MM.1S (cell line): ENCODE measurements at regions not wholly inside any gene's neighbourhood (a gene's known extent, or its start where the extent isn't known, plus 50 kb on each side); places are given as distances from the start of the nearest gene placed in this dataset.

Source experiments
- DNase-seq: peaks from one replicate; pipeline ENCODE4 v3.0.0-alpha.2; 2015
- H2AFZ ChIP-seq: fragments of 300-600 bp; sonication (generic); 2 replicates; pipeline ENCODE4 v1.6.0; 2016; ENCODE audit warnings: antibody characterized with exemption, low read length
- H3F3A ChIP-seq: fragments of 300-600 bp; sonication (generic); 2 replicates; pipeline ENCODE4 v1.6.1; 2016; ENCODE audit warnings: mild to moderate bottlenecking, antibody characterized with exemption, low read length, moderate library complexity, mixed read lengths; ENCODE audit not compliant: insufficient read depth
- H3K27ac ChIP-seq: fragments of 300-600 bp; sonication (generic); 2 replicates; pipeline ENCODE4 v1.5.1; 2016; ENCODE audit warnings: mild to moderate bottlenecking, low read length
- H3K27me3 ChIP-seq: fragments of 300-600 bp; sonication (generic); replicated peaks from 2 replicates; pipeline ENCODE4 v1.6.0; 2016; ENCODE audit warnings: low read length; ENCODE audit not compliant: insufficient read depth
- H3K36me3 ChIP-seq: fragments of 300-600 bp; sonication (generic); replicated peaks from 2 replicates; pipeline ENCODE4 v1.6.1; 2016; ENCODE audit warnings: mild to moderate bottlenecking, low read length, mixed read lengths; ENCODE audit not compliant: insufficient read depth
- H3K4me1 ChIP-seq: fragments of 300-600 bp; sonication (generic); 2 replicates; pipeline ENCODE4 v1.6.1; 2016; ENCODE audit warnings: low read length, mixed read lengths
- H3K4me2 ChIP-seq: fragments of 300-600 bp; sonication (generic); 2 replicates; pipeline ENCODE4 v1.6.0; 2016; ENCODE audit warnings: low read depth, low read length
- H3K4me3 ChIP-seq: fragments of 300-600 bp; sonication (generic); 2 replicates; pipeline ENCODE4 v1.5.1; 2016; ENCODE audit warnings: low read length, mixed read lengths
- H3K79me2 ChIP-seq: fragments of 300-600 bp; sonication (generic); 2 replicates; pipeline ENCODE4 v1.6.1; 2016; ENCODE audit warnings: mixed run types, low read length, mixed read lengths
- H3K9ac ChIP-seq: fragments of 300-600 bp; sonication (generic); 2 replicates; pipeline ENCODE4 v1.6.1; 2016; ENCODE audit warnings: low read length, mixed read lengths
- H3K9me2 ChIP-seq: fragments of 300-600 bp; sonication (generic); replicated peaks from 2 replicates; pipeline ENCODE4 v1.6.1; 2016; ENCODE audit warnings: mild to moderate bottlenecking, low read length, mixed read lengths; ENCODE audit not compliant: insufficient read depth
- H3K9me3 ChIP-seq: fragments of 300-600 bp; sonication (generic); replicated peaks from 2 replicates; pipeline ENCODE4 v1.6.1; 2016; ENCODE audit warnings: mild to moderate bottlenecking, low read length, mixed read lengths; ENCODE audit not compliant: insufficient read depth
- H4K20me1 ChIP-seq: fragments of 300-600 bp; sonication (generic); 2 replicates; pipeline ENCODE4 v1.6.1; 2016; ENCODE audit warnings: mild to moderate bottlenecking, low read length, moderate library complexity, mixed read lengths; ENCODE audit not compliant: insufficient read depth
- CTCF ChIP-seq: fragments of 300-600 bp; sonication (generic); IDR thresholded peaks from 2 replicates; pipeline ENCODE4 v1.5.1; 2016; ENCODE audit warnings: antibody characterized with exemption, low read length, mixed read lengths
- EZH2 ChIP-seq: fragments of 300-600 bp; sonication (generic); optimal IDR thresholded peaks from 2 replicates; pipeline ENCODE3; 2017; ENCODE audit warnings: low read depth, mild to moderate bottlenecking, antibody characterized with exemption, low read length, mixed read lengths
- EZH2phosphoT487 ChIP-seq: fragments of 300-600 bp; sonication (generic); IDR thresholded peaks from 2 replicates; pipeline ENCODE4 v1.6.1; 2018; ENCODE audit warnings: antibody characterized with exemption, low read length

DNA sequence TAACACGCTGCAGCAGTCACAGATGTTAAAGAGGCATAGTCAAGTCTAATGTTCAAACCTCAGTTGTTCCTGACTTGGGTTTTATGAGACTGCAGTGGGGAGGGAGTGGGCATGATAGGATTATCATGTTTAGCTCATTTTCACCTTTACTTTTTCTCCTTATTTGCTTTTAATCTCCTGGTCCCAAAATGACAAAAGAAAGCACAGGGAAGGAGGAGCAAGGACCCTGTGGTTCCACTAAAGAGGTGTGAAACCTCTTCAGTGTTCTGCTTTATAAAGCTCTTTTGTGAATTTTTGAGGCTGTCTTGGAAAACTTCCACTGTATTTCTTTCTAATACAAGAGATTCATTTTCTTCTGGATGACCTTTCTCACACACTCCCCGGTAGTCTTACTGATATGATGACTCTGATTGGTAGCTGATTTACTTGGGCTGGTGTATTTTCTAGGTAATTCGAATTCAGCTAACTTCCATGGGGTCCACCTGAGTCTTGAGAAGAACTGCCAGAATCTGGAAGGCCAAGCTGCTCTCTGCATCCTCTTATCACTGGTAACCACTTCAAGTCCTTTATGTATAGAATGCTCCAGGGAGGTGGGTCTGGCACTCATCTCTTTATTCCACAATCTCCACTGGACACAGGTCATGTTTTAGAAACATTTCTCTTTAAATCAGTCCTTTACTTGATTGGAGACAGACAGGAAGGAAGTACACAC, 1364.4 kb upstream of the CDH9 start:
- Histone ChIP-seq H2AFZ (no peak overlapping the region), H3K79me2 (no peaks in the 10 kb centered on the region), H3K9me2 (no peaks in the 10 kb centered on the region), H3K9ac (no peak overlapping the region), H3K36me3 (no peaks in the 10 kb centered on the region), H3K4me1 (peaks cover 18% of the 10 kb centered on the region), H3K4me3 (no peak overlapping the region), H4K20me1 (no peaks in the 10 kb centered on the region), H3K4me2 (no peak overlapping the region), H3K9me3 (no peaks in the 10 kb centered on the region), H3K27ac (no peak overlapping the region), H3F3A (0 out of 2 replicates have a peak, but pooled peaks cover 4% of the 10 kb centered on the region), H3K27me3 (no peaks in the 10 kb centered on the region)
- DNase-seq: no peak
- no peak for TF ChIP-seq EZH2
- TF ChIP-seq CTCF: no peak
- TF ChIP-seq EZH2phosphoT487: no peak

GRCh38 chr5:28400076-28400475, 1361.7 kb upstream of the CDH9 start:
- Histone ChIP-seq H3K9ac (no peak overlapping the region), H3K9me2 (peaks cover 3% of the 10 kb centered on the region; the same call in 1 of the 2 replicates), H3K36me3 (no peaks in the 10 kb centered on the region), H3K4me3 (no peak overlapping the region), H3K27ac (no peak overlapping the region), H3K4me1 (peaks cover 22% of the 10 kb centered on the region), H3K79me2 (no peaks in the 10 kb centered on the region), H3K27me3 (no peaks in the 10 kb centered on the region), H3F3A (0 out of 2 replicates have a peak, but pooled peaks cover 4% of the 10 kb centered on the region), H4K20me1 (no peaks in the 10 kb centered on the region), H3K9me3 (no peaks in the 10 kb centered on the region), H3K4me2 (no peak overlapping the region), H2AFZ (no peak overlapping the region)
- no peak for DNase-seq
- no peak for TF ChIP-seq EZH2
- TF ChIP-seq CTCF: no peak
- no peak for TF ChIP-seq EZH2phosphoT487

- Histone ChIP-seq H3K9me2 (peaks cover 3% of the 10 kb centered on the region; the same call in 1 of the 2 replicates), H2AFZ (no peak overlapping the region), H3K36me3 (no peaks in the 10 kb centered on the region), H4K20me1 (no peaks in the 10 kb centered on the region), H3K9me3 (no peaks in the 10 kb centered on the region), H3K4me1 (peaks cover 22% of the 10 kb centered on the region), H3K27ac (no peak overlapping the region), H3K79me2 (no peaks in the 10 kb centered on the region), H3K4me2 (no peak overlapping the region), H3K9ac (no peak overlapping the region), H3K4me3 (no peak overlapping the region), H3K27me3 (no peaks in the 10 kb centered on the region), H3F3A (0 out of 2 replicates have a peak, but pooled peaks cover 4% of the 10 kb centered on the region)
- TF ChIP-seq EZH2: no peak
- TF ChIP-seq EZH2phosphoT487: no peak
- TF ChIP-seq CTCF: no peak
- DNase-seq: peak; percentile 60
Measured at GRCh38 chr5:28399211-28399610, 1360.8 kb upstream of the CDH9 start.
